Muscle layer of colon (tissue), 2 donors: ENCODE measurements at regions not wholly inside any gene's neighbourhood (a gene's known extent, or its start where the extent isn't known, plus 50 kb on each side); places are given as distances from the start of the nearest gene placed in this dataset.

Source experiments
- H3K27ac ChIP-seq: one replicate; pipeline ENCODE4 v1.7.0; 2013; ENCODE audit warnings: low read depth, mild to moderate bottlenecking, low read length, moderate library complexity
- H3K27me3 ChIP-seq, 2 donors: one replicate each; pipeline ENCODE4 v1.7.0; 2013; ENCODE audit warnings: low read length in 2 of 2, mild to moderate bottlenecking in 2 of 2; ENCODE audit not compliant: insufficient read depth in 2 of 2, control insufficient read depth in 1 of 2
- H3K36me3 ChIP-seq: one replicate; pipeline ENCODE4 v1.7.0; 2013; ENCODE audit warnings: mild to moderate bottlenecking, low read length; ENCODE audit not compliant: insufficient read depth
- H3K4me1 ChIP-seq: one replicate; pipeline ENCODE4 v1.7.0; 2013; ENCODE audit warnings: mild to moderate bottlenecking, low read length; ENCODE audit not compliant: insufficient read depth
- H3K4me3 ChIP-seq, 2 donors: one replicate each; pipeline ENCODE4 v1.7.0; 2013; ENCODE audit warnings: low read length in 2 of 2, low read depth in 1 of 2, mild to moderate bottlenecking in 1 of 2, moderate library complexity in 1 of 2
- H3K9ac ChIP-seq: one replicate; pipeline ENCODE4 v1.7.0; 2013; ENCODE audit warnings: low read length
- H3K9me3 ChIP-seq: one replicate; pipeline ENCODE4 v1.7.0; 2013; ENCODE audit warnings: mild to moderate bottlenecking, low read length
- donor health status: abdominal sarcoma.
- donor health status: Adenocarcinoma of cecum.

DNA sequence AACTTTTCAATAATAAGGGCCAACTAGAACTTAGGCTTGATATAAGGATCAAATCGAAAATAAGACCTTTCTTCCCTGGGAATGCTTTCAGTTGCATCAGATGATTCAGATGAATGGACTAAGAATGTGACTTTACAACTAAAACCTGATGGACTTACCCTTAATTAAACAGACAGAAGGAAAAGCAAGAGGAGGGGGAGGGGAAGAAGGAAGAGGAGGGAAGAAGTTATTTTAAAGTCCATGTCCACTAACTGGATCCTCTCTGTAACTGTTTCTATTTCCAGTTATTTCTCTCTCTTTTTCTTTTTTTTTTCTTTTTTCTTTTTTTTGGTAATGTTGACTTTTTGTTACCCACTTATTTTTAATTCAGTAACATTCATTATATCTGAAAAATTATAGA is 486.0 kb downstream of the MAFB start:
- Histone ChIP-seq H3K27me3 (no peaks in the 10 kb centered on the region), H3K9ac (no peak overlapping the region), H3K4me3 (no peak overlapping the region), H3K9me3 (no peaks in the 10 kb centered on the region), H3K27ac (no peak overlapping the region), H3K4me1 (no peaks in the 10 kb centered on the region), H3K36me3 (no peaks in the 10 kb centered on the region)

DNA sequence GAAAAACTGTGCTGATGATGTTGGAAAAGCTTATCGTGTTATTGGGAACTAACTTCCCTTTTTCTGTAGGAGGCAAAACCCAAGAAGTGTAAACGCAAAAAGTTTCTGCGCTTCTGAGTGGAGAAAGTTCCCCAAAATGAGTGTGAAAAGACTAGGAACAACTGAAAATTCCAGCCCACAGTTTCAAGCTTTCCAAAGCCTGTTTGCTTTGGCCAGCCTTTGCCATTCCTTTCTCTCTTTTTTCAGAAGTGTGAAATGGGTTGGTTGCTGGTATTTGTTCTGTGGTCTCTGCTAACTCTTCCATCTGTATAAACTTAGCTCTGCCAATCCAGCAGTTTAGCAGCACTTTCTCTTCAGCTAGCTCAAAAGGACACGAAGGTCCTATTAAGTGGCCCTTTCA is 491.3 kb downstream of the MAFB start:
- no peak overlapping the region for H3K27ac ChIP-seq
- no peaks in the 10 kb centered on the region for H3K36me3 ChIP-seq
- no peaks in the 10 kb centered on the region for H3K9me3 ChIP-seq
- H3K27me3 ChIP-seq: no peaks in the 10 kb centered on the region
- no peak overlapping the region for H3K9ac ChIP-seq
- H3K4me3 ChIP-seq: no peak overlapping the region
- no peaks in the 10 kb centered on the region for H3K4me1 ChIP-seq

- Histone ChIP-seq H3K4me3 (no peak overlapping the region), H3K9ac (no peak overlapping the region), H3K36me3 (no peaks in the 10 kb centered on the region), H3K27me3 (no peaks in the 10 kb centered on the region), H3K4me1 (no peaks in the 10 kb centered on the region), H3K9me3 (no peaks in the 10 kb centered on the region), H3K27ac (no peak overlapping the region)
Observed at GRCh38 chr20:40196846-40197436, 492.1 kb downstream of the MAFB start.

- H3K4me3 ChIP-seq: no peak overlapping the region
- no peaks in the 10 kb centered on the region for H3K4me1 ChIP-seq
- no peaks in the 10 kb centered on the region for H3K36me3 ChIP-seq
- H3K9me3 ChIP-seq: no peaks in the 10 kb centered on the region
- no peak overlapping the region for H3K27ac ChIP-seq
- H3K9ac ChIP-seq: no peak overlapping the region
- no peaks in the 10 kb centered on the region for H3K27me3 ChIP-seq
Observed at GRCh38 chr20:40195742-40196141, 493.3 kb downstream of the MAFB start.

GRCh38 chr20:40192529-40192928 is 496.5 kb downstream of the MAFB start:
- H3K27me3 ChIP-seq: no peaks in the 10 kb centered on the region
- H3K36me3 ChIP-seq: no peaks in the 10 kb centered on the region
- H3K4me3 ChIP-seq: no peak overlapping the region
- H3K27ac ChIP-seq: no peak overlapping the region
- no peaks in the 10 kb centered on the region for H3K9me3 ChIP-seq
- H3K9ac ChIP-seq: no peak overlapping the region
- H3K4me1 ChIP-seq: no peaks in the 10 kb centered on the region

- H3K27me3 ChIP-seq: no peaks in the 10 kb centered on the region
- no peaks in the 10 kb centered on the region for H3K9me3 ChIP-seq
- H3K36me3 ChIP-seq: no peaks in the 10 kb centered on the region
- H3K4me3 ChIP-seq: no peak overlapping the region
- no peak overlapping the region for H3K27ac ChIP-seq
- H3K9ac ChIP-seq: no peak overlapping the region
- no peaks in the 10 kb centered on the region for H3K4me1 ChIP-seq
Observed at GRCh38 chr20:40192081-40192480, 497.0 kb downstream of the MAFB start.

DNA sequence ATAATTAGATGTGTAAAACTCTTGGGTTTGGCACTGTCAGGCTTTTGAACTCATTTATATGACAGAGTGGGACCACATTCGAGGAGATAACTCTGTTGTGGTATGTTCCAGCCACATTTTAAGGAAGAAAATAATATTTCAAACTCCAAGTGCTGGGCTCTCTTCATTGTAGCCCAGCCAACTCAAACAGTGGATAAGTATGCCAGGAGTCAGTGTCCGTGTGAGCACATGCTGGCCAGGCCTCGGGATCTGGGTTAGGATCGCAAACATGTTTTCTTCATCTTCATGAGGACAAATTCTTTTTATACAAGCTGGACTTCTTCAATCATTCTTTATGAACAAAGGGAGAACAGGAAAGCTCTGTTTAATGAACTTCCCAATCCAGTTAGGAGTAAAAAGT is 497.5 kb downstream of the MAFB start:
- H3K27ac ChIP-seq: no peak overlapping the region
- no peak overlapping the region for H3K9ac ChIP-seq
- H3K36me3 ChIP-seq: no peaks in the 10 kb centered on the region
- no peak overlapping the region for H3K4me3 ChIP-seq
- H3K9me3 ChIP-seq: no peaks in the 10 kb centered on the region
- no peaks in the 10 kb centered on the region for H3K27me3 ChIP-seq
- H3K4me1 ChIP-seq: no peaks in the 10 kb centered on the region

DNA sequence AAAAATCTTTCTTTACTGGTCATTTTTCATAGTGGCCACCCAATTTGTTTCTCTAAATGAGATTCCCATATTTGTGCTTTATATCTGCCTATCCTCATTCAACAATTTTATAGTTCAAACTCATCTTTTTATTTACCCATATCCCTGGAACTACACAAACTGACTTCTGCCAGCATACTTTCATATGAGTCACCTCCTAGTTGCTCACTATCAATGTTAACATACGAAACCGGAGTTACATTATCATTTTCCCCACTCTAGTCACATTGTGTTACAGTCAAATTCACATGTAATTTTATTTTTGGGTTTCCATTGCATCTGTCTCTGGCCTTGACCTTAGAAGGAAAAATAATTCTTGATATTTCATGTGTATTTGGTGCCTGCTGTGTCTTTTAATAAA is 499.4 kb downstream of the MAFB start:
- H3K4me3 ChIP-seq: no peak overlapping the region
- H3K9me3 ChIP-seq: no peaks in the 10 kb centered on the region
- no peaks in the 10 kb centered on the region for H3K36me3 ChIP-seq
- H3K4me1 ChIP-seq: no peaks in the 10 kb centered on the region
- H3K27me3 ChIP-seq: no peaks in the 10 kb centered on the region
- H3K27ac ChIP-seq: no peak overlapping the region
- H3K9ac ChIP-seq: no peak overlapping the region

GRCh38 chr20:40188319-40188718 is 500.7 kb downstream of the MAFB start:
- no peaks in the 10 kb centered on the region for H3K4me1 ChIP-seq
- no peaks in the 10 kb centered on the region for H3K36me3 ChIP-seq
- H3K27me3 ChIP-seq: no peaks in the 10 kb centered on the region

GRCh38 chr20:40186826-40187225 is 502.2 kb downstream of the MAFB start:
- Histone ChIP-seq H3K36me3 (no peaks in the 10 kb centered on the region), H3K27ac (no peak overlapping the region), H3K4me1 (no peaks in the 10 kb centered on the region), H3K27me3 (no peaks in the 10 kb centered on the region), H3K4me3 (no peak overlapping the region), H3K9me3 (no peaks in the 10 kb centered on the region), H3K9ac (no peak overlapping the region)

More at GRCh38 chr20:40188319-40188718, 500.7 kb downstream of the MAFB start:
- no peaks in the 10 kb centered on the region for H3K9me3 ChIP-seq
- H3K9ac ChIP-seq: no peak overlapping the region
- H3K4me3 ChIP-seq: no peak overlapping the region
- H3K27ac ChIP-seq: no peak overlapping the region

- Histone ChIP-seq H3K4me3 (no peak overlapping the region), H3K27ac (no peak overlapping the region), H3K9me3 (no peaks in the 10 kb centered on the region), H3K4me1 (no peaks in the 10 kb centered on the region), H3K9ac (no peak overlapping the region), H3K27me3 (no peaks in the 10 kb centered on the region), H3K36me3 (no peaks in the 10 kb centered on the region)
Observed at GRCh38 chr20:40181676-40182075, 507.4 kb downstream of the MAFB start.

DNA sequence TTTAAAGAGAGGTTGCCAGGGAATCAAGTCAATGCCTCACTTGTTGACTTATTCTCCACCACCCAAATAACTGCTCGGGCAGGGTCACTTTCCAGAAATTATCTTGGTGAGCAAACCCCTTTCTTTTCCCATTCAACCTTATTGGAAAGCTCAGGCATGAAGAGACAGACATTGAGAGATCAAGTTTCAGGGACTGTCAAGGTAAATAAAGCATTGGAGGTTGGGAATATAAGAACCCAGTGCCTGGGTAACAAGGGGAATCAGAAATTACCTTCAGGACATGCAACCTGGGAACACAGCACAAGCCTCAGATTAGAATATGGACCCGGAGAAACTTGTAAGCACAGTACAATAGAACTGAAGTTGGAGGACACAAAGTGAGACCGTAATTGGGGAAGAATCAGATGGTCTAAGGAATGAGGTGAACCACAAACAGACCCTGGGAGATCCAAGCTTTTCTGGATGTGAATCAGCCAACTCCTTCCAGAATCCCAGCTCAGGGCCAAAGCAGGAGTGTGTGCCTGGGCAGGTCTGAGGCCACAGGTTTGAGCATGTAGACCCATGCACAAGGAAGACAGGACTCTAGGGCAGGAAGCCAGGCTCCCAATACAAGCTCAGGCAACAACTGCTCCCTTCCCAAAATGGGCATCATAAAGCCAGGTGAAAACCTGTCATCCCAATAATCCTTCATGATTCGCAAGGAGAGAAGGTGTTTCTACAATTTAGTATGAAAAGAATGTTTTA is 512.8 kb downstream of the MAFB start:
- H3K4me1 ChIP-seq: no peaks in the 10 kb centered on the region
- no peak overlapping the region for H3K9ac ChIP-seq
- no peaks in the 10 kb centered on the region for H3K27me3 ChIP-seq
- no peak overlapping the region for H3K4me3 ChIP-seq
- no peaks in the 10 kb centered on the region for H3K9me3 ChIP-seq
- H3K27ac ChIP-seq: no peak overlapping the region
- H3K36me3 ChIP-seq: no peaks in the 10 kb centered on the region
